ENCODE measurements at regions not wholly inside any gene's neighbourhood (a gene's known extent, or its start where the extent isn't known, plus 50 kb on each side); places are given as distances from the start of the nearest gene placed in this dataset.

GRCh38 chr12:75602106-75602505 is 90.7 kb upstream of the KRR1 start:
- Histone ChIP-seq H3K27ac (ENCODE audit: low read length) (no peak overlapping the region), H3K36me3 (ENCODE audit: control insufficient read depth in 2 of 2, insufficient read depth in 2 of 2, low read length in 2 of 2) (no peaks in the 10 kb centered on the region), H3K9me3 (ENCODE audit: control insufficient read depth in 2 of 2, low read length in 2 of 2) (no peaks in the 10 kb centered on the region), H3K27me3 (ENCODE audit: control insufficient read depth in 1 of 2, insufficient read depth in 2 of 2, low read length in 2 of 2) (no peaks in the 10 kb centered on the region), H3K4me1 (ENCODE audit: control insufficient read depth, insufficient read depth, low read length) (no peaks in the 10 kb centered on the region), H3K9ac (ENCODE audit: low read length in 2 of 2) (no peak overlapping the region), H3K4me3 (ENCODE audit: low read length in 2 of 2) (no peak overlapping the region)

- Histone ChIP-seq H3K9me3 (ENCODE audit: control insufficient read depth in 2 of 2, low read length in 2 of 2) (no peaks in the 10 kb centered on the region), H3K9ac (ENCODE audit: low read length in 2 of 2) (no peak overlapping the region), H3K4me3 (ENCODE audit: low read length in 2 of 2) (no peak overlapping the region), H3K27ac (ENCODE audit: low read length) (no peak overlapping the region), H3K4me1 (ENCODE audit: control insufficient read depth, insufficient read depth, low read length) (no peaks in the 10 kb centered on the region), H3K27me3 (ENCODE audit: control insufficient read depth in 1 of 2, insufficient read depth in 2 of 2, low read length in 2 of 2) (no peaks in the 10 kb centered on the region), H3K36me3 (ENCODE audit: control insufficient read depth in 2 of 2, insufficient read depth in 2 of 2, low read length in 2 of 2) (no peaks in the 10 kb centered on the region)
Measured at GRCh38 chr12:75600146-75600545, 88.7 kb upstream of the KRR1 start.

GRCh38 chr12:75599061-75599460 is 87.7 kb upstream of the KRR1 start:
- no peak overlapping the region for H3K4me3 ChIP-seq (ENCODE audit: low read length in 2 of 2)
- H3K9me3 ChIP-seq (ENCODE audit: control insufficient read depth in 2 of 2, low read length in 2 of 2), result no peaks in the 10 kb centered on the region
- H3K27me3 ChIP-seq (ENCODE audit: control insufficient read depth in 1 of 2, insufficient read depth in 2 of 2, low read length in 2 of 2), result no peaks in the 10 kb centered on the region
- no peaks in the 10 kb centered on the region for H3K4me1 ChIP-seq (ENCODE audit: control insufficient read depth, insufficient read depth, low read length)
- H3K36me3 ChIP-seq (ENCODE audit: control insufficient read depth in 2 of 2, insufficient read depth in 2 of 2, low read length in 2 of 2), result no peaks in the 10 kb centered on the region
- H3K27ac ChIP-seq (ENCODE audit: low read length), result no peak overlapping the region
- H3K9ac ChIP-seq (ENCODE audit: low read length in 2 of 2), result no peak overlapping the region

DNA sequence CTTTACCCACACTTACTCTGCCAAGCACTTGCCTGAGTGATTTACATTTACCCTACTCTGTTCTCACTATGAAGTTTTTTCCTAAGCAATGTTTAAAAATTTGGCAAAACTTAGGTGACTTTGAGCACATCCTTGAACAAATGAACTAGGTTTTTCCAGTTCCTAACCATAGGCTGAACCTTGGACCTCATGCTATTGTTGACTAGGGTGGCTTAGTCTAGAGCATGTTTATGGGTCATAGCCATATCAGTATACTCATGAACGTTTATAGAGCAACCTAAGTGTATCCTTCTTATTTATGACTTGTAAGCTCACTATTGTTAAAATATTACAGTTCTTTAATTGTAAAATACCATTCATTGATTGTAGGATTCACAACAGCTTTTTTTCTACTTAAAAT is 85.0 kb upstream of the KRR1 start:
- Histone ChIP-seq H3K9ac (ENCODE audit: low read length in 2 of 2) (no peak overlapping the region), H3K27ac (ENCODE audit: low read length) (no peak overlapping the region), H3K4me1 (ENCODE audit: control insufficient read depth, insufficient read depth, low read length) (no peaks in the 10 kb centered on the region), H3K9me3 (ENCODE audit: control insufficient read depth in 2 of 2, low read length in 2 of 2) (no peaks in the 10 kb centered on the region), H3K4me3 (ENCODE audit: low read length in 2 of 2) (no peak overlapping the region), H3K36me3 (ENCODE audit: control insufficient read depth in 2 of 2, insufficient read depth in 2 of 2, low read length in 2 of 2) (no peaks in the 10 kb centered on the region), H3K27me3 (ENCODE audit: control insufficient read depth in 1 of 2, insufficient read depth in 2 of 2, low read length in 2 of 2) (no peaks in the 10 kb centered on the region)

DNA sequence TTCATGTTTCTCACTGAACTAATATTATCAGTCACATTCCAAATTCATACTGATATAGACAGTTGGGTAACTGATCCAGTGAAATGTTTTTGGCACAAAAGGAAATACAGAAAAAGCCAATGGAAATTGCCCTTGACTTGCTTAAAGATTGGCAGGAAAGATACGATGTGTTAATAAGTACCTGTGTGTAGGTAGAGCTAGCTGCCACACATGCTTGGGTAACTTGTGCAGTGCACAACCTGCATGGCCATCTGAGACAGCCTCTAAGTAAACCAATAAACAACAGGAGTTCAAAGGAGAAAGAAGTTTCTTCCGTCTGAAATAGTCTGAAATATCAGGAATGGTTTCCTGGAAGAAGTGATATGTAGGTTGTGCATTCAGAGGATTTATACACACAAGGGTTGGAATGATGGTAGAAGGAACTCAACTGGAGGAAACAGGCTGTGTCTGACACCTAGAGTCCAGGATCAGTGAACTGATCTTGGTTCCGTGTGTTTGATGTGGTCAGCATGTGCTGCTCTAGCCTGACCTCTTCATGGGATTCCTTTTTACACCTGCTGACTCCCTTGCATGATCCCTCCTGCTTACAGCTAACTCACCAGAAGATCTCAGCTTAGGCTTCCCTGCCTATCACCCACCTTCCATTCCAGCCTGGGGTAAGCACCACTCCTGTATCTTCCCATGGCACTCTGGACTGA is 81.4 kb upstream of the KRR1 start:
- no peaks in the 10 kb centered on the region for H3K36me3 ChIP-seq (ENCODE audit: control insufficient read depth in 2 of 2, insufficient read depth in 2 of 2, low read length in 2 of 2)
- no peaks in the 10 kb centered on the region for H3K9me3 ChIP-seq (ENCODE audit: control insufficient read depth in 2 of 2, low read length in 2 of 2)
- no peaks in the 10 kb centered on the region for H3K4me1 ChIP-seq (ENCODE audit: control insufficient read depth, insufficient read depth, low read length)
- H3K27me3 ChIP-seq (ENCODE audit: control insufficient read depth in 1 of 2, insufficient read depth in 2 of 2, low read length in 2 of 2), result no peaks in the 10 kb centered on the region
- no peak overlapping the region for H3K27ac ChIP-seq (ENCODE audit: low read length)
- H3K4me3 ChIP-seq (ENCODE audit: low read length in 2 of 2), result no peak overlapping the region
- H3K9ac ChIP-seq (ENCODE audit: low read length in 2 of 2), result no peak overlapping the region

GRCh38 chr12:75592086-75592485 is 80.7 kb upstream of the KRR1 start:
- Histone ChIP-seq H3K4me3 (ENCODE audit: low read length in 2 of 2) (no peak overlapping the region), H3K36me3 (ENCODE audit: control insufficient read depth in 2 of 2, insufficient read depth in 2 of 2, low read length in 2 of 2) (no peaks in the 10 kb centered on the region), H3K4me1 (ENCODE audit: control insufficient read depth, insufficient read depth, low read length) (no peaks in the 10 kb centered on the region), H3K9ac (ENCODE audit: low read length in 2 of 2) (no peak overlapping the region), H3K9me3 (ENCODE audit: control insufficient read depth in 2 of 2, low read length in 2 of 2) (no peaks in the 10 kb centered on the region), H3K27ac (ENCODE audit: low read length) (no peak overlapping the region), H3K27me3 (ENCODE audit: control insufficient read depth in 1 of 2, insufficient read depth in 2 of 2, low read length in 2 of 2) (no peaks in the 10 kb centered on the region)

GRCh38 chr12:75591628-75592027 is 80.2 kb upstream of the KRR1 start:
- Histone ChIP-seq H3K4me3 (ENCODE audit: low read length in 2 of 2) (no peak overlapping the region), H3K4me1 (ENCODE audit: control insufficient read depth, insufficient read depth, low read length) (no peaks in the 10 kb centered on the region), H3K36me3 (ENCODE audit: control insufficient read depth in 2 of 2, insufficient read depth in 2 of 2, low read length in 2 of 2) (no peaks in the 10 kb centered on the region), H3K27me3 (ENCODE audit: control insufficient read depth in 1 of 2, insufficient read depth in 2 of 2, low read length in 2 of 2) (no peaks in the 10 kb centered on the region), H3K9ac (ENCODE audit: low read length in 2 of 2) (no peak overlapping the region), H3K9me3 (ENCODE audit: control insufficient read depth in 2 of 2, low read length in 2 of 2) (no peaks in the 10 kb centered on the region), H3K27ac (ENCODE audit: low read length) (no peak overlapping the region)

DNA sequence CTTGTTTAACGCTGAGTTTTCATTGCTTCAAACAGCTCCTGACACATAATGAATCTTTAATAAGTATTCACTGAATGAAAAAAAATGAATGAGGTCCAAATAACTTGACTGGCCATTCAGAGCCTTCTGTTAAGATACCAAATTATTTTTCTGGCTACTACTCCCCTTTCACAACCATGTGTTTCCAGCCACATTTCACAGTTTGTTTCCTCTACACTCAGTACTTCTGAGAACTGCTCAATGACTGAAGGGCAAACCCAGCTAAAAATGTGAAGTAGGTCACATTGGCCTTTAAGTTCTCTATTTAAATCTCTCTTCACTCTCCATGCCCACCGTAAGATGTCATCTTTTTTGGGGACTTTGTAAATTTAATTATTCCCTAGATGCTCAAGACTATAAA is 78.4 kb upstream of the KRR1 start:
- no peaks in the 10 kb centered on the region for H3K36me3 ChIP-seq (ENCODE audit: control insufficient read depth in 2 of 2, insufficient read depth in 2 of 2, low read length in 2 of 2)
- H3K27me3 ChIP-seq (ENCODE audit: control insufficient read depth in 1 of 2, insufficient read depth in 2 of 2, low read length in 2 of 2), result no peaks in the 10 kb centered on the region
- no peak overlapping the region for H3K27ac ChIP-seq (ENCODE audit: low read length)
- no peak overlapping the region for H3K9ac ChIP-seq (ENCODE audit: low read length in 2 of 2)
- H3K4me3 ChIP-seq (ENCODE audit: low read length in 2 of 2), result no peak overlapping the region
- no peaks in the 10 kb centered on the region for H3K9me3 ChIP-seq (ENCODE audit: control insufficient read depth in 2 of 2, low read length in 2 of 2)
- H3K4me1 ChIP-seq (ENCODE audit: control insufficient read depth, insufficient read depth, low read length), result no peaks in the 10 kb centered on the region

DNA sequence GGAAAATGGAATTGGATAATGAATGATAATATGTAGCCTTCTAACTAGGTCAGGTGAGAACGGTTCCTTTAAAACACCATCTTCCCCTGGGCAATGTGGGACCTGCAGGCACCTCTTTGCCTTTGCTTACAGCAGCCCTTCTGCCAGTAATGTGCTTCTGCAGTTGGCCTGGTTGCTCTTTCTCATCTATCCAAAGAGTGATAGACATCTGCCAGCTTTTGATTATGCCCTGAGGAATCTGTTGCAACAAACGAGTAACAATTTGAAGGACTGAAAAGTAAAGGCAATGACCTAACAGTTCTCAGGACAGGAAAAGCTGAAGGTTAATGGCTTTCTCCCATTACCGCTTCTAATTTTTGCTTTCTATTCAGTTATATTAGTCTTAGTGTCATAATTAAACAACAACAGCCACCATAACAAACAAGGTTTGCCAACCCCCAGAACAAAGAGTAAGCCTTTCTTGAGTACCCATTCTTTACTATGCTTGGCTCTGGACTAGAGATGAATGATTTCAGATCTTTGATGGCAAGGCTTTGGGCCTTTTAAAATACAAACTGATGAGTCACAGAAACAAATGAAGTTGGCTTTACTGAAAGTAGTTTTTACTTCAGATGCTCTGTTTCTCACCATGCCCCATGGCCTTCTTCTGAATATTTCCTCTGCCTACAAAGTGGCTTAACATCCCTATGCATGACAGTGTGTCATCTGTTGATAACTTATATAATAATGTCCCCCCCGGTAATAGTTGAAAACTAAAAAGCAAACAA is 76.1 kb upstream of the KRR1 start:
- Histone ChIP-seq H3K27ac (ENCODE audit: low read length) (no peak overlapping the region), H3K27me3 (ENCODE audit: control insufficient read depth in 1 of 2, insufficient read depth in 2 of 2, low read length in 2 of 2) (no peaks in the 10 kb centered on the region), H3K4me1 (ENCODE audit: control insufficient read depth, insufficient read depth, low read length) (no peaks in the 10 kb centered on the region), H3K9me3 (ENCODE audit: control insufficient read depth in 2 of 2, low read length in 2 of 2) (no peaks in the 10 kb centered on the region), H3K4me3 (ENCODE audit: low read length in 2 of 2) (no peak overlapping the region), H3K36me3 (ENCODE audit: control insufficient read depth in 2 of 2, insufficient read depth in 2 of 2, low read length in 2 of 2) (no peaks in the 10 kb centered on the region), H3K9ac (ENCODE audit: low read length in 2 of 2) (no peak overlapping the region)

- no peaks in the 10 kb centered on the region for H3K4me1 ChIP-seq (ENCODE audit: control insufficient read depth, insufficient read depth, low read length)
- H3K27me3 ChIP-seq (ENCODE audit: control insufficient read depth in 1 of 2, insufficient read depth in 2 of 2, low read length in 2 of 2), result no peaks in the 10 kb centered on the region
- H3K27ac ChIP-seq (ENCODE audit: low read length), result no peak overlapping the region
- no peaks in the 10 kb centered on the region for H3K36me3 ChIP-seq (ENCODE audit: control insufficient read depth in 2 of 2, insufficient read depth in 2 of 2, low read length in 2 of 2)
- H3K4me3 ChIP-seq (ENCODE audit: low read length in 2 of 2), result no peak overlapping the region
- no peaks in the 10 kb centered on the region for H3K9me3 ChIP-seq (ENCODE audit: control insufficient read depth in 2 of 2, low read length in 2 of 2)
- no peak overlapping the region for H3K9ac ChIP-seq (ENCODE audit: low read length in 2 of 2)
Measured at GRCh38 chr12:75585330-75585729, 73.9 kb upstream of the KRR1 start.

DNA sequence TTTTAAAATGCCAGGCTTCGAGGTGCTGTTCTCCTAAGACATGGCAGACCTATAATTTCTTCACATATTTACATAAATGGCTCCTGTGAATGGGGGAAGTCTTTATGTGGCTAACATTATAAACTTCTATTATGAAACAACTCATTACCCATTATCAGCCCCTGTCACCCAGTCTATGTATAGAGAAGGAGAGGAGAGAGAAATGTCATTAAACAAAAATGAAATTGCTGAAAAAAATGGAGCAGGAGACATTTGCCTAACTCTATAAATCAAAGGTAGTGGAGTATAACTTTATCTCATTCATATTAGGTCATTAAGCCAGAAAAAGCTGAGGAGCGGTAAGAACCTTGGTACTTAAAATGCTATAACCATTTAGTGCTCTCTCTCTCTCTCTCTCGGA is 71.9 kb upstream of the KRR1 start:
- H3K27ac ChIP-seq (ENCODE audit: low read length), result no peak overlapping the region
- no peak overlapping the region for H3K4me3 ChIP-seq (ENCODE audit: low read length in 2 of 2)
- no peaks in the 10 kb centered on the region for H3K36me3 ChIP-seq (ENCODE audit: control insufficient read depth in 2 of 2, insufficient read depth in 2 of 2, low read length in 2 of 2)
- H3K4me1 ChIP-seq (ENCODE audit: control insufficient read depth, insufficient read depth, low read length), result no peaks in the 10 kb centered on the region
- H3K9me3 ChIP-seq (ENCODE audit: control insufficient read depth in 2 of 2, low read length in 2 of 2), result no peaks in the 10 kb centered on the region
- H3K27me3 ChIP-seq (ENCODE audit: control insufficient read depth in 1 of 2, insufficient read depth in 2 of 2, low read length in 2 of 2), result no peaks in the 10 kb centered on the region
- no peak overlapping the region for H3K9ac ChIP-seq (ENCODE audit: low read length in 2 of 2)
